Mesothelial cell of epicardium (in vitro differentiated cells): ENCODE measurements at regions not wholly inside any gene's neighbourhood (a gene's known extent, or its start where the extent isn't known, plus 50 kb on each side); places are given as distances from the start of the nearest gene placed in this dataset.

Source experiments
- DNase-seq, 2 experiments: peaks; one replicate each; pipeline ENCODE4 v3.0.0; 2021; ENCODE audit warnings: low spot score in 2 of 2; ENCODE audit not compliant: unreplicated experiment in 2 of 2
- H3K27ac Mint-ChIP-seq: 2 replicates; pipeline ENCODE4 v1.8.0; 2021; ENCODE audit warnings: mixed read lengths
- H3K27me3 Mint-ChIP-seq: 2 replicates; pipeline ENCODE4 v1.8.0; 2021; ENCODE audit warnings: low read depth, mixed read lengths
- H3K36me3 Mint-ChIP-seq: 2 replicates; pipeline ENCODE4 v1.8.0; 2021; ENCODE audit warnings: mixed read lengths
- H3K4me1 Mint-ChIP-seq: 2 replicates; pipeline ENCODE4 v1.8.0; 2021; ENCODE audit warnings: mixed read lengths
- H3K4me3 Mint-ChIP-seq: 2 replicates; pipeline ENCODE4 v1.8.0; 2021; ENCODE audit warnings: mild to moderate bottlenecking, moderate library complexity, mixed read lengths
- H3K9me3 Mint-ChIP-seq: 2 replicates; pipeline ENCODE4 v1.8.0; 2021; ENCODE audit warnings: mixed read lengths
- TF ChIP-seq, protein P1 (sequence below): fragments of 200-600 bp; sonication (generic); IDR thresholded peaks from one replicate; pipeline ENCODE4 v1.5.0; 2021; ENCODE audit warnings: antibody characterized with exemption; ENCODE audit not compliant: unreplicated experiment

DNA sequence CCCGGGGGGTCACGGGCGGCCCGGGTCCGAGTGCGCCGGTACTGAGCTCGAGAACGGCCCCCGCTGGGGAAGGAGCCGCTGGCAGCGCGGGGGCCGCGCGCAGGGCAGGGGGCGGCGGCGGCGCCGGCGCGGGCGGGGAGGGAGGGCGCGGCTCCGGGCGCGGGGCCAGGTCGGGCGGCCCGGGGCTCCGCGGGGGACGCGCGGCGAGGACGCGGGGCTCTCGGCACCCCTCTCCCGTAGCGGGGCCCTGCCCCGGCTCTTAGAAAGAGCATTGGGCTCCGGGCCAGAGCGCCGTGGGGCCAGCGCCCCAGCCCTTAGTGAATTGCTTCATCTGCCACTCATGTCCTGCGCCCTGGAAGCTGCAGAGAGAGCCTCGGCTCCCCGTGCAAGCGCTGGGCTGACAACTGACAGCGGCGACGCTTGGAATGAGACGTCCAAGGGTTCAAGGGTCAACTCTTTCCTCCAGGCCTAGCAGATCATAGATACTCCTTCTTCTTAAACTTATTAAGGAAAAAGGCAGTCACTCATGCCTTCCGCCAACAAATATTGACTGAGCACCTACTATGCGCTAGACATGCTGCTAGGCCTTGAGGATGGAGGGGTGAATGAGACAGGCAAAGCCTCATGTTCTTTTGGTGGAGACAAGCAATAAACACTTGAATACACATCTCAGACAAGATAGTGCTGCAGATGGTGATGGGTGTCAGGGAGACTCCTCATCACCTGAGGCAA lies 140.8 kb downstream of the SMAD6 start:
- Mint-ChIP-seq H3K4me3 (peak overlapping the region; percentile 59), H3K27me3 (no peaks in the 10 kb centered on the region), H3K4me1 (peaks cover 64% of the 10 kb centered on the region), H3K27ac (peak overlapping the region; percentile 97), H3K36me3 (no peaks in the 10 kb centered on the region), H3K9me3 (no peaks in the 10 kb centered on the region)
- TF ChIP-seq, protein P1, sequence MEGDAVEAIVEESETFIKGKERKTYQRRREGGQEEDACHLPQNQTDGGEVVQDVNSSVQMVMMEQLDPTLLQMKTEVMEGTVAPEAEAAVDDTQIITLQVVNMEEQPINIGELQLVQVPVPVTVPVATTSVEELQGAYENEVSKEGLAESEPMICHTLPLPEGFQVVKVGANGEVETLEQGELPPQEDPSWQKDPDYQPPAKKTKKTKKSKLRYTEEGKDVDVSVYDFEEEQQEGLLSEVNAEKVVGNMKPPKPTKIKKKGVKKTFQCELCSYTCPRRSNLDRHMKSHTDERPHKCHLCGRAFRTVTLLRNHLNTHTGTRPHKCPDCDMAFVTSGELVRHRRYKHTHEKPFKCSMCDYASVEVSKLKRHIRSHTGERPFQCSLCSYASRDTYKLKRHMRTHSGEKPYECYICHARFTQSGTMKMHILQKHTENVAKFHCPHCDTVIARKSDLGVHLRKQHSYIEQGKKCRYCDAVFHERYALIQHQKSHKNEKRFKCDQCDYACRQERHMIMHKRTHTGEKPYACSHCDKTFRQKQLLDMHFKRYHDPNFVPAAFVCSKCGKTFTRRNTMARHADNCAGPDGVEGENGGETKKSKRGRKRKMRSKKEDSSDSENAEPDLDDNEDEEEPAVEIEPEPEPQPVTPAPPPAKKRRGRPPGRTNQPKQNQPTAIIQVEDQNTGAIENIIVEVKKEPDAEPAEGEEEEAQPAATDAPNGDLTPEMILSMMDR, result no peak
- peak; percentile 49 to 59 for DNase-seq

DNA sequence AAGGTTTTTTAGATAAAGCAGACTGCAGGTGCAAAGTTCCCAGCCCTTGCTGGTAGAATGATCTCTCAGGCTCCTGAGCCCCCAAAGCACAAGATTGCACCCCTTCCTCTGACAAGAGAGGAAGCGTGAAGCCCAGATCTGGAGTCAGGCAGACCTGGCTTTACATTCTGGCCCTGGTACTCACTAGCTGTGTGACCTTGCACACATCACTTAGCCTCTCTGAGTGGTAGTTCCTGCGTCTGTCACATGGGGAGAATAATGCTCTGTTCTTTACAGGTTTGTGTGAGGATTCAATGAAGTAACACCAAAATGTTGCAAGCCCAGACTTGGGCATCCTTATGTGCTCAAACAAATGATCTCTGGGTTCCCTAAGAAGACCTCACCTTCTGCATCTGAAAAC lies 141.5 kb downstream of the SMAD6 start:
- H3K4me3 Mint-ChIP-seq, result peak overlapping the region; percentile 59
- H3K4me1 Mint-ChIP-seq, result peaks cover 71% of the 10 kb centered on the region
- H3K36me3 Mint-ChIP-seq, result no peaks in the 10 kb centered on the region
- no peaks in the 10 kb centered on the region for H3K27me3 Mint-ChIP-seq
- DNase-seq, result no peak
- peak overlapping the region; percentile 97 for H3K27ac Mint-ChIP-seq
- no peaks in the 10 kb centered on the region for H3K9me3 Mint-ChIP-seq
- TF ChIP-seq, protein P1, result no peak

DNA sequence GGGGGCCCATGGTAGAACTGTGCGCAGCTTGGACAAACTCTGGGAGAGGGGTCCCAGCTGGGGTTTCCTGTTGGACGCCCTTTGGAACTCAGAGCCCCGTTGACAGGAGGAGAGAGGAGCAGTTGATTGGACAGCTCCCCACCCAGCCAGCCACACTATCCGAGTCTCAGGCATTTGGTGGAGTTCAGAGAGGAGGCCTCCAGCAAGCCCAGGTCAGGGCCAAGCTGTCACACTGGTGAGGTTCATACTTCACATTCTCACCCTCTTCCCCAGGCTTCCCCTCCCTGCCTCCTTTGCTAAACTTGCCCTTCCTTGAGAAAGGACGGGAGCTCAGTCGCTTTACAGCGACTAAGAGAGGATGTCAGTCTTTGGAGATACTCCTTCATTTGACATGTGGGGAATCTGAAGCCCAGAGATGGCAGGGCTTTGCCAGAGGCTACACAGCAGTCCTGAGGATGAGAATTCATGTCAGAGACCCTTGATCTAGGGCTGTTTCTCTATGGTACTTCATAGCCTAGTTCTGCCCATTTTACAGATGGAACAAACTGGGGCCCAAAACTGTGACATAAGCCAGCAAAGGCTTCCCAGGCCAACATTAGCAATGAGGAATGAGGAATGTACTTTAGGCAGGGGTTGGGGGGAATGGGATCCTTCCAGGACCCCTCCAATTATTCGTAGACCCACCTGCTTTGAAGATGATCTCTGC lies 142.2 kb downstream of the SMAD6 start:
- TF ChIP-seq, protein P1, result no peak
- H3K27me3 Mint-ChIP-seq, result no peaks in the 10 kb centered on the region
- no peaks in the 10 kb centered on the region for H3K36me3 Mint-ChIP-seq
- H3K4me1 Mint-ChIP-seq, result peaks cover 71% of the 10 kb centered on the region
- no peak for DNase-seq
- H3K27ac Mint-ChIP-seq, result peak overlapping the region; percentile 97
- H3K4me3 Mint-ChIP-seq, result peak overlapping the region; percentile 59
- H3K9me3 Mint-ChIP-seq, result no peaks in the 10 kb centered on the region

DNA sequence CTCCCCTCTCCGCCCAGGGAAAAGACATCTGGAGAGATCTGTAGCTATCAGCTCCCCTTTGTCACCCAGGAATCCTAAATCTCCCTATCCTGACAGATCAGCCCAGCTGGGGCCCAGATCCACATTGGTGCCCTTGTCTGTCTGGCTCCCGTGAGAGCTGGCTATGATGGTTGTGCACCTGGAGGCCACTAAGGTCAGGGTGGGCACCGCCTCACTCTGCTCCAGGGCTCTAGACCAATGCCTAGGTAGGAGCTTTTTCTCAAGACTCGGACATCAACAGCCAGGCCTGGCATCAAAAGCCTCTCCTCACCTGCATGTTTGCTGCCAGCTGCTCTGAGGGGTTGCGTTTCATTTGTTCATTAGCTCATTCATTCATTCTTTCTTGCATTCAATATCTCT lies 142.7 kb downstream of the SMAD6 start:
- Mint-ChIP-seq H3K9me3 (no peaks in the 10 kb centered on the region), H3K27ac (peak overlapping the region; percentile 94), H3K27me3 (no peaks in the 10 kb centered on the region), H3K4me1 (peaks cover 71% of the 10 kb centered on the region), H3K4me3 (peak overlapping the region; percentile 10), H3K36me3 (no peaks in the 10 kb centered on the region)
- TF ChIP-seq, protein P1, result no peak
- DNase-seq, result no peak

DNA sequence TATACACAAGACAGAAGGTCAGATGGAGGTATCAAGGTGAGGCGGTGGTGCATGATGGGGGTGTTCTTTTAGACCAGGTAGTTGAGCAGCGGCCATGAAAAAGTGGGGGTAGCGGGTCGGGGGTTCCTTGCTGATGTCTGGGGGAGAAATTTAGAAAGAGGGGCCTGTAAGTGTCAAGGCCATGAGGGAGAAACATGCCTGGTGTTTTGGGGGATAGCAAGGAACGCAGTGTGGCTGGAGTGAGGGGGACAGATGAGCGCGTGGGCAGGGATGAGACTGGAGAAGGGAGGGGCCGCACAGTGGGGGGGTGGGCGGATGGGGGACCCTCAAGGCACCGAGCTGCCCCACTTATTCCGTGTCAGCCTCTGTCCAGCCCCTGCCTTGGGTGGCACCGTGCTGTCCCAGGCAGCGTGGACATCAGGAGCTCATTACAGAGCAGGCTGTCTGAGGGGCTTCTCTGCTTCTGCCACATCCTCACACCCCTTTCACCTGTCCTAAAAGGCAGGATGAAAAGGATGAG lies 143.3 kb downstream of the SMAD6 start:
- H3K27ac Mint-ChIP-seq, result peak overlapping the region; percentile 94
- no peaks in the 10 kb centered on the region for H3K9me3 Mint-ChIP-seq
- H3K4me3 Mint-ChIP-seq, result no peak overlapping the region
- peaks cover 75% of the 10 kb centered on the region for H3K4me1 Mint-ChIP-seq
- DNase-seq, result no peak
- no peaks in the 10 kb centered on the region for H3K27me3 Mint-ChIP-seq
- H3K36me3 Mint-ChIP-seq, result no peaks in the 10 kb centered on the region
- TF ChIP-seq, protein P1, result no peak
